CD4-positive, alpha-beta T cell (primary cell): ENCODE measurements at regions not wholly inside any gene's neighbourhood (a gene's known extent, or its start where the extent isn't known, plus 50 kb on each side); places are given as distances from the start of the nearest gene placed in this dataset.

Source experiments
- ATAC-seq: fragments of 200-7000 bp; cut with Tn5 transposase; one replicate; pipeline ENCODE4 v1.10.0; 2022; ENCODE audit warnings: mild to moderate bottlenecking; ENCODE audit not compliant: poor library complexity
- CTCF ChIA-PET: fragments of 350-600 bp; sonication (Branson Sonifier 250); formaldehyde crosslinking; loops from one replicate; lab custom pipeline; 2021; ENCODE audit warnings: antibody characterized with exemption, inconsistent platforms; lab: Charles Lee
- POLR2A ChIA-PET: fragments of 350-600 bp; sonication (Branson Sonifier 250); formaldehyde crosslinking; loops from one replicate; lab custom pipeline; 2021; ENCODE audit warnings: antibody characterized with exemption, inconsistent platforms; lab: Charles Lee
- DNase-seq, 14 experiments: peaks; one replicate each; pipeline ENCODE4 v3.0.0-alpha.2; 2013 to 2020; ENCODE audit warnings: mixed read lengths in 2 of 14
- H3K27ac ChIP-seq, 2 donors: one replicate each; pipeline versions ENCODE4 v1.5.1 to v1.7.0; 2013; ENCODE audit warnings: low read length in 2 of 2, low read depth in 1 of 2, mild to moderate bottlenecking in 1 of 2
- H3K27me3 ChIP-seq, 2 experiments: 1 replicate in 1 of 2; 2 replicates in 1 of 2; pipeline versions ENCODE4 v1.6.1 to v1.7.0; 2013; ENCODE audit warnings: low read length in 2 of 2, control low read depth in 1 of 2, mild to moderate bottlenecking in 1 of 2, moderate library complexity in 1 of 2; ENCODE audit not compliant: insufficient read depth in 2 of 2, control insufficient read depth in 1 of 2
- H3K36me3 ChIP-seq: one replicate; pipeline ENCODE4 v1.6.1; 2013; ENCODE audit warnings: low read length, control low read depth; ENCODE audit not compliant: insufficient read depth
- H3K4me1 ChIP-seq: one replicate; pipeline ENCODE4 v1.6.1; 2013; ENCODE audit warnings: low read length, control low read depth; ENCODE audit not compliant: insufficient read depth
- H3K4me3 ChIP-seq: one replicate; pipeline ENCODE4 v1.5.1; 2013; ENCODE audit warnings: mild to moderate bottlenecking, low read length, moderate library complexity
- H3K9me3 ChIP-seq, 2 experiments: 1 replicate in 1 of 2; 2 replicates in 1 of 2; pipeline versions ENCODE4 v1.6.1 to v1.7.0; 2013; ENCODE audit warnings: low read length in 2 of 2, mild to moderate bottlenecking in 2 of 2, control low read depth in 1 of 2, moderate library complexity in 1 of 2; ENCODE audit not compliant: control insufficient read depth in 1 of 2, insufficient read depth in 1 of 2
- H3K27ac Mint-ChIP-seq: one replicate; pipeline ENCODE4 v1.8.0; 2020; ENCODE audit warnings: mixed read lengths
- H3K27me3 Mint-ChIP-seq: one replicate; pipeline ENCODE4 v1.8.0; 2021; ENCODE audit warnings: mixed read lengths
- H3K36me3 Mint-ChIP-seq: one replicate; pipeline ENCODE4 v1.8.0; 2021; ENCODE audit warnings: low read depth, mixed read lengths
- H3K4me1 Mint-ChIP-seq: one replicate; pipeline ENCODE4 v1.8.0; 2021; ENCODE audit warnings: low read depth, mixed read lengths
- H3K4me3 Mint-ChIP-seq: one replicate; pipeline ENCODE4 v1.8.0; 2020; ENCODE audit warnings: mild to moderate bottlenecking, mixed read lengths
- H3K9me3 Mint-ChIP-seq: one replicate; pipeline ENCODE4 v1.8.0; 2020; ENCODE audit warnings: mixed read lengths
- CTCF ChIP-seq: fragments of 200-600 bp; IDR thresholded peaks from one replicate; pipeline ENCODE4 v1.8.0; 2022; ENCODE audit warnings: antibody characterized with exemption, mild to moderate bottlenecking
- intact Hi-C, 2 experiments: fragments of 100-400 bp; cut with DNase I in 1 of 2; cut with micrococcal nuclease in 1 of 2; formaldehyde crosslinking; loops; one replicate each; pipeline versions ENCODE4 v1.15.1 to v1.9.0; 2023 to 2025; cut with DNase I, micrococcal nuclease

DNA sequence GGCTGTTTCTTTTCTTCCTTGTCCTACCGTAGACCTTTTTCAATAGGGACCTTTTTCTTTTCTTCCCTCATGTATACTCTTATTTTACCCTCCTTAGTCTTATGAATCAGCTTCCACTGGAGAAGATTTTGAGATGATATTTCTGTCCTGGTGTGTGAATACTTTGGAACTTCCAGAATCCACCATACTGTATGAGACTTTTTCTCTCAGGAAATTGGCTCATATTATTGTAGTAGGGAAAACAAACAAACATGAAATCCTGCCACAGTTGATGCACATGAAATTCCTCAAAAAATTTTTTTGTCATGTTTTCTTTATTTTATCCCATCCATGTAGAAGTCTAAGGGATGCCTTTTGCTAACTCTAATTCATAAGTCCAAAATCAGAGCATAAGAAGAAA lies 289.3 kb upstream of the PLSCR5 start:
- H3K27me3 Mint-ChIP-seq = no peaks in the 10 kb centered on the region
- no peak overlapping the region for H3K4me3 Mint-ChIP-seq
- peaks cover 4% of the 10 kb centered on the region for H3K9me3 Mint-ChIP-seq
- CTCF ChIA-PET = no interaction called here
- TF ChIP-seq CTCF = no peak
- intact Hi-C loops = no loop called here
- Histone ChIP-seq H3K9me3 (no peaks in the 10 kb centered on the region), H3K4me3 (no peak overlapping the region), H3K27me3 (no peaks in the 10 kb centered on the region), H3K27ac (no peak overlapping the region), H3K4me1 (no peaks in the 10 kb centered on the region), H3K36me3 (no peaks in the 10 kb centered on the region)
- no peaks in the 10 kb centered on the region for H3K4me1 Mint-ChIP-seq
- no peak for ATAC-seq
- H3K36me3 Mint-ChIP-seq = no peaks in the 10 kb centered on the region
- POLR2A ChIA-PET = no interaction called here
- no peak overlapping the region for H3K27ac Mint-ChIP-seq
- no peak for DNase-seq

GRCh38 chr3:146892041-146892440 lies 286.9 kb upstream of the PLSCR5 start:
- no peak for TF ChIP-seq CTCF
- DNase-seq = no peak
- Histone ChIP-seq H3K27ac (no peak overlapping the region), H3K4me3 (no peak overlapping the region), H3K4me1 (no peaks in the 10 kb centered on the region), H3K27me3 (no peaks in the 10 kb centered on the region), H3K9me3 (no peaks in the 10 kb centered on the region), H3K36me3 (no peaks in the 10 kb centered on the region)
- Mint-ChIP-seq H3K9me3 (peaks cover 6% of the 10 kb centered on the region), H3K4me3 (no peak overlapping the region), H3K4me1 (no peaks in the 10 kb centered on the region), H3K27ac (no peak overlapping the region), H3K27me3 (no peaks in the 10 kb centered on the region), H3K36me3 (no peaks in the 10 kb centered on the region)
- intact Hi-C loops = no loop called here
- no peak for ATAC-seq
- CTCF ChIA-PET = no interaction called here
- POLR2A ChIA-PET = no interaction called here

DNA sequence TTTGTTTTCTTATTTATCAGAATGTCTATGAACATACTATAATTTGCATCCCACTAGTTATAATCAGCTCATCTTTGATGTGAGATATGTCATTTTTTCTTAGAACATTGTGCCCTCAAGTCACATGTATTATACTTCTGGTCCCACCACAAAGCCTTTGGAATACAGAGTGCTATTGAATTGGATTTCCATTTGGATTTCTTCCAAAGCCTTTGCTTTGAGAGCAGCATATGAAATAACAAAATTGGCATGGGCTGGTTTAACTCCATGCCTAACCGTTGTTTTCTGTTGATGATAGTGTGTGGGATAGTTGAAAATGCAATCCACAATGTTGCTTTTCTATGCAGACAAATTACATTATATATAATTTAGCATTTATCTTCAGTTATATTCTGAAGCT lies 284.5 kb upstream of the PLSCR5 start:
- ChIA-PET POLR2A (no interaction called here), CTCF (interaction anchor here (0.7 kb wide), 1 partner anchor 91 kb away, joined by 3 read pairs; no protein-coding TSS in a partner anchor)
- no peaks in the 10 kb centered on the region for H3K9me3 ChIP-seq
- Mint-ChIP-seq H3K36me3 (no peaks in the 10 kb centered on the region), H3K9me3 (peaks cover 6% of the 10 kb centered on the region), H3K27ac (no peak overlapping the region), H3K4me3 (no peak overlapping the region), H3K4me1 (no peaks in the 10 kb centered on the region), H3K27me3 (no peaks in the 10 kb centered on the region)
- H3K4me1 ChIP-seq = no peaks in the 10 kb centered on the region
- H3K4me3 ChIP-seq = no peak overlapping the region
- ATAC-seq (no peak), DNase-seq (no peak)
- no peaks in the 10 kb centered on the region for H3K27me3 ChIP-seq
- no peaks in the 10 kb centered on the region for H3K36me3 ChIP-seq
- no peak overlapping the region for H3K27ac ChIP-seq
- no peak for TF ChIP-seq CTCF
- intact Hi-C loops = no loop called here
